Loucy (cell line): ENCODE measurements at regions not wholly inside any gene's neighbourhood (a gene's known extent, or its start where the extent isn't known, plus 50 kb on each side); places are given as distances from the start of the nearest gene placed in this dataset.

Experiments used
- CTCF ChIP-seq: fragments of 200-600 bp; sonication (generic); conservative IDR thresholded peaks from 2 replicates; pipeline ENCODE4 v1.5.1; 2014; ENCODE audit warnings: mild to moderate bottlenecking, antibody characterized with exemption, low read length
- EZH2phosphoT487 ChIP-seq: fragments of 200-600 bp; IDR thresholded peaks from 2 replicates; pipeline ENCODE4 v1.6.1; 2018; ENCODE audit warnings: antibody characterized with exemption, mild to moderate bottlenecking, moderate library complexity, borderline replicate concordance

- TF ChIP-seq CTCF (no peak), EZH2phosphoT487 (no peak)
These were observed 219.6 kb upstream of the SESN3 start for GRCh38 chr11:95450547-95451123.
